Stomach (tissue), 4 donors: ENCODE measurements at regions not wholly inside any gene's neighbourhood (a gene's known extent, or its start where the extent isn't known, plus 50 kb on each side); places are given as distances from the start of the nearest gene placed in this dataset.

Experiments used
- CTCF ChIP-seq, 7 experiments: fragments of 450-650 bp in 4 of 7; fragments of 200-600 bp in 3 of 7; sonication (generic) in 3 of 7; IDR thresholded peaks; one replicate each; pipeline ENCODE4 v1.5.1; 2016 to 2019; ENCODE audit warnings: antibody characterized with exemption in 7 of 7, control low read depth in 2 of 7, mild to moderate bottlenecking in 1 of 7
- EP300 ChIP-seq: sonication (generic); formaldehyde crosslinking; IDR thresholded peaks from one replicate; pipeline ENCODE4 v1.6.1; 2017; ENCODE audit warnings: antibody characterized with exemption

GRCh38 chr1:147480565-147480935 is 60.8 kb upstream of the BCL9 start:
- TF ChIP-seq CTCF (IDR thresholded peaks at IDR 0.05) (no peak), EP300 (no peak)
